ENCODE measurements at regions not wholly inside any gene's neighbourhood (a gene's known extent, or its start where the extent isn't known, plus 50 kb on each side); places are given as distances from the start of the nearest gene placed in this dataset.

GRCh38 chr3:137075020-137075419 lies 117.2 kb downstream of the IL20RB start:
- TF ChIP-seq CTCF (IDR thresholded peaks at IDR 0.05): no peak
- TF ChIP-seq POLR2A (IDR thresholded peaks at IDR 0.05; ENCODE audit: low read length): no peak
- TF ChIP-seq MAFK (IDR thresholded peaks at IDR 0.05; ENCODE audit: partially characterized antibody): no peak
- TF ChIP-seq EHMT2 (IDR thresholded peaks at IDR 0.05; ENCODE audit: low read depth): no peak
- TF ChIP-seq HMGXB4 (CRISPR knock-in tag; IDR thresholded peaks at IDR 0.05; ENCODE audit: borderline replicate concordance): no peak
- TF ChIP-seq RNF2 (IDR thresholded peaks at IDR 0.05; ENCODE audit: borderline replicate concordance, low read depth): no peak
- no peak for TF ChIP-seq MYC (IDR thresholded peaks at IDR 0.05; ENCODE audit: borderline replicate concordance, low read length)
- TF ChIP-seq BHLHE40 (IDR thresholded peaks at IDR 0.05; ENCODE audit: low read depth, low read length): no peak
- TF ChIP-seq HOXA7 (CRISPR knock-in tag; IDR thresholded peaks at IDR 0.05): no peak
- no peak for TF ChIP-seq KDM1A (IDR thresholded peaks at IDR 0.05; ENCODE audit: low read depth)
- no peak for TF ChIP-seq JUN (IDR thresholded peaks at IDR 0.05)
- no peak for TF ChIP-seq USF2 (IDR thresholded peaks at IDR 0.05)
- TF ChIP-seq CHD4 (IDR thresholded peaks at IDR 0.05; ENCODE audit: borderline replicate concordance): no peak

Measured in A549 (cell line).